GM20431 (cell line): ENCODE measurements at regions not wholly inside any gene's neighbourhood (a gene's known extent, or its start where the extent isn't known, plus 50 kb on each side); places are given as distances from the start of the nearest gene placed in this dataset.

ENCODE experiments used
- in situ Hi-C: fragments of 300-500 bp; cut with MseI, MboI; formaldehyde crosslinking; loops from one replicate; pipeline ENCODE4 v1.15.0; 2020; ENCODE audit warnings: low sequenced_read_pairs; ENCODE audit not compliant: unreplicated experiment

DNA sequence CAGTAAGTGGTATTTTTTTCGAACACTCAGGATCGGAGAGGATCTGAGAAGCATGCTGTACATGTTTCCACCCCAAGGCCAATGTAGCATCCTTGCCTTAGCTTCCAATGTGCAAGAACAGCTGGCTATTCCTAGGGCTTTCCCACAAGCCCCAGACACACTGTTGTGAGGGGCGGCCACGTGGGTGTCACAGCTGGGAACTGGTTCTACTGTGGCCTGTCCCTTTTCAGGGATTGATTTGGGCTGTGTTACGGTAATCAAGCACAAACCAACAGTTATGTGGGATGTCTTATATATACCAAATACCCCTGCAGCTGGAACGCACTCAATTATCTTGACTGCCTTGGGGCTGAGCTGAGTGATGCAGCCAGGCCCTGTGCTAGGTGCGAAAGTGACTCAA lies 116.3 kb upstream of the CXCR4 start:
- in situ Hi-C loops: no loop called here

DNA sequence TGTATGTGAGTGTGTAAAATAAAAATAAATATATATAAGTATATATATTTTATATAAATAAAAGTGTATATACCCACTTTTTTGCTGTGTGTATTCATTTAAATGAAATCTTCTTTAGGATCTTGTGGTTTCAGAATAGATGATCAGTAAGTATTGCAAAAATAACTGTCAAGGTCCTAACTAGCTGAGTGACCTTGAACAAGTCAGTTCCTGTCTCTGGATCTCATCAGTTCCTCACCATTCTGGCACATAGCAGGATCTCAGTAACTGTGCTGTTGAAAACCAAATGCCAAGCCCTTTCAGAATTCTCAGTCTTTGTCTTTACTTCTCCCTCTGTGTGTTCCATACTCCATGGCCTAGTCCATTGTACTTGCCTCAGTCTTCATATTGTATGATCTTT lies 115.3 kb upstream of the CXCR4 start:
- in situ Hi-C loops: no loop called here

DNA sequence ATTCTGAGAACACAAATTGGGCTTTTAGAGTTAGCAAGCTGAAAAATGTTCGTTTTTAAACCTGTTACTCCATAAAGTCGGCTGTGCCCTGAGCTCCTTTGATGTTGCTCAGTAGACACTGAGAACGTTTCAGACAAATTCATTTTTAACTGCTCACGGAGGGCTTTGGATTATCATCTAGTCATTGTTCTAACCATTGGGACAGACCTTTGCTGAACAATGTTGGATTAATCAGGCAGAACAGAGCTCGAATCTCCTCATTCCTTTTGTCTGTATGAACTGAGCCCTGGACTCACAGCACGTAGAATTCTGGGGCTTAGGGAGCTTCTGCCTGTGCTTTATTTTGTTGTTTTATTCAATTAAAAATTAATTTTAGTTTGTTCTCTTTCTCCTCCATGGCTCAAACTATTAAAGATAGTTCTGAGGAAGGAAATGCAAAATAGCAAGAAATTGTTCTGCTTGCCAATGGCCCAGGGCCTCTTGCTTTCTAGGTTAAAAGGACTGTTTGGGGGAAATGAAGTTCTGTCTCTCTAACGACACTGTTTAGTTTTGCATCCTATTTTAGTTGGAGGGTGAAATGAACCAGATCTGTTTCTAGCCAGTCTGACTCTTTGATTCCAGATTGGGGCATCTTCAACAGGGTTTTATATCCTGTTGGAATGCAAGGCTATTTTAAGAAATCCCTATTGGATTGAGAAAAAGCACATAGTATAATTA lies 114.7 kb upstream of the CXCR4 start:
- in situ Hi-C loops: no loop called here

DNA sequence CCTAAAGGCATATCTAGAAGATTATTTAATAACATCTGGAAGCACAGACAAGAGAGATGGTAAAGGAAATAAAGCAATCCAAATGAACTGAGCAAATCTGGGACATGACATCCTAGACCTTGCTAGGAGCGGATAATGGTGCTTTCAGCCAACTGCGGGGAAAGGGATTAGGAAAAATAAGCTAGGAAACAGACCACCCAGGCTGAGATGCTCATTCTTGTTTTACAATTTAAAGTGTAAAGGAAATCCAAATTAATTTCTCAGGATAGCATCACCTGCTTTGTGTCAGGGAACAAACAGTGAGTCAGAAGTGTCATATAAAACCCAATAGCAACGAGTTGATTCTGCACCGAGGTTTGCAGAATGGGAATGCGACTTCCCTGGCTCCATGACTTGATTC lies 112.5 kb upstream of the CXCR4 start:
- in situ Hi-C loops: no loop called here

DNA sequence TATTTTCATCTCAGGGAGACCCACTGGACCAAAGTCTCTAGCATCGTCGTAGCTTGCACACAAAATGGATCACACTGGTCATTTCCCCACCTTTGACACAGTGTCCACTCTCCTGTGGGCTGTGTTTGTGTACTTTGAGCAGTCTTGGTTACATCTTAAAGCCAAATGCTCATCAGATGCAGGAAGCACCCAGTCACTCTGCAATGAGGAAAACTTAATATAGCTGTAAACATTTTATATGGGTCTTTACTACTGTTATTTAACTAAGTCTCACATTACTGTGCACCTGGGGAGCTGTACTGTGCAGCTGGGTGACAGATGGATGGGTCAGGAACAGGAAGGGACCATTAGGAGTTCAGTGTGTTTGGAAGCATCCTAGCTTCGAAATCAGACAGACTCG lies 109.0 kb upstream of the CXCR4 start:
- in situ Hi-C loops: no loop called here

DNA sequence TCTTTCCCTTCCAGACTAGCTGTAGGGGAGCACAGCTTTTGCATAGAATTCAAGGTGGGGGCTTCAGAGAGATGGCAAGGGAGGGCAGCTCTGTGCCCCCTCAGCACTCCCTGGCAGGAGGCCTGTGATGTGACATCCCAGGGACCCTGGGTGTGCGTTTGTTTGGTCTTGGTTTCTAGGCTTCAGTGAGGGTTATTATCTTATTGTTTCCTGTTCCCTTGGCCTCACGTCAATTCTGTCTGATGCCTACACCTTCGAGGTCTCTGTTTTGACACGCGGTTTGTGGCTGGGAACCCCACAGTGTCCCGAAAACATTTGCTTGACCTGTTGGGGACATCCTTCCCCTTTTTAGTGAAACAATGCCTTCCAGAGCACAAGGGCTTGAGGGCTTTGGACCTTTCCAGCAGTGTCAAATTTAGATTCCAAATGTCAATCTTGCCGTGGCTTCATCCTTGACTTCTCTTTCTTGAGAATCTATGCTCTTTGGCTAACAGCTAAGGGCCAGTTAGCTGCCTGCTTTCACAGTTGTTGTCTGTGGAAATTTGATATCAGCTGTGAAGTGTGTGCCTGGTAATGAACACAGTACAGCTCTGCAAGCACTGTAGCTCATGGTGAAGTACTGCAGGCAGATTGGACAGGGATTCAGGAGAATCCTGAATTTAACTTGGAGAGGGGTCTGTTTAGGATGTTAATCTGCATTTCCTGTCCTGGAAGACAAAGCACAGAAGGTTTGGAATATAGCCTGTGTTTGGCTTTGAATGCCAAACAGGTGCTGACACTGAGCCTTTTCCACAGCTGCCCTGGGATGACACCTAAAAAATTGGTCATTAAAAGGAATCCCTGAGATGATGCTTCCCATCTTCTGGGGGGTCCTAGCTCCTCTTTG lies 108.2 kb upstream of the CXCR4 start:
- in situ Hi-C loops: no loop called here

DNA sequence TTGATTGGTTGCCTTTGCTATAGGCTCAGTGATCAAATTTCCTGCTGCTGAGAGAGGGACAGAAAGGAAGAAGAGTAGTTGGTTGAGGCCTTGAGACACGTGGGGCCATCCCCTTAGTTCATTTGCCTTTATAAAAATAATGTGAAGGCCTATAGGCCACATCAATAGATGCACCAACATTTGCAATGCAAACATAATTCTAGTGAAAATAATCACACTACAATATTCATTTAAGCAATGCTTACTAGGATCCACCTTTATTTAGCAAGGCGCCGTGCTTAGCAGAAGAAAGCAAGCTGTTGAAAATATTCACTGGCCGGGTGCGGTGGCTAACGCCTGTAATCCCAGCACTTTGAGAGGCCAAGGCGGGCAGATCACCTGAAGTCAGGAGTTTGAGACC lies 105.3 kb upstream of the CXCR4 start:
- in situ Hi-C loops: no loop called here

DNA sequence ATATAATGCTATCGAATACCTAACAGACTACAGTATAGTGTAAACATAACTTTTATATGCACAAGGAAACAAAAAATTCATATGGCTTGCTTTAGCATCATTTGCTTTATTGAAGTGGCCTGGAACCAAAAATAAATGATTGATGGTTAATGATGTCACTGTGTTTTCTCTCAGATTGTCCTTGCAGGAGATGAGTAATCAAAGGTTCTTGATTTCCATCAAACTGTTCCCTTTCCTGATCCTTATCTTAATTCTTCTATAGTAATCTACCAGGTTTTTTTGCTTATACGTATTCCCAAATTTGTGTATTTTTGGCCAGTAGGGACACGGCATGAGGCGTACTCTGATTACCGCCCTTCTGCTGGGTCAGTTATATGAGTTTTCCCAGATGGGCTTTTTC lies 104.9 kb upstream of the CXCR4 start:
- in situ Hi-C loops: no loop called here

DNA sequence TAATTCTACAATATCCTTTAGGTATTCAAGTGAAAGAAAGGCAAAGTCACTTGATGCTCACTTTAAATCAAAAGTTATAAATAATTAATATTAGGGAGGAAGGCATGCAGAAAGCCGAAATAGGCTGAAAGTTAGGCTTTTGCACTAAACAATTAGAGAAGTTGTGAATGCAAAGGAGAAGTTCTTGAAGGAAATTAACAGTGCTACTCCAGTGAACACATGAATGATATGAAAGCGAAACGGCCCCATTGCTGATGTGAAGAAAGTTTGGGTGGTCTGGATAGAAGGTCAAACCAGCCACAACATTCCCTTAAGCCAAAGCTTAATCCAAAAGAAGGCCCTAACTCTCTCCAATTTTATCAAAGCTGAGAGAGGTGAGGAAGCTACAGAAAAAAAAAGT lies 103.1 kb upstream of the CXCR4 start:
- in situ Hi-C loops: no loop called here

DNA sequence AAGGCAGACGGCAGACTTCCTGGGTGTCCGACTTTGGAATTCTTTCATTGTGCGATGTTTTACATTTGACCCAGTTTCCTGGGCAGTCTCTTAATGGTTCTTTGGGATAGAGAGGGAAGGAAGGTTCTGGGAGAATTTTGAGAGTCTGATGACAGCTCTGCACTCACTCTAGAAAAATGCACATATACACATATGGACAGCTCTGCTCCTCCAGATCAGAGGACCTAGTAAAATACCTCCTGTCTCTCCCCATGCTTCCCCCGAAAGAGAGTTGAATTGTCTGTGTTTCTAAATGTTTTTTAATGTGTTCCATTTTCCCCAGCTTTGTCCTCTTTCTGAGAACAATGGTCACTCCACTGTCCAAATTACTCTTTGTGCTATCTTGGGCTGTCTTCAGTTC lies 102.0 kb upstream of the CXCR4 start:
- in situ Hi-C loops: no loop called here

DNA sequence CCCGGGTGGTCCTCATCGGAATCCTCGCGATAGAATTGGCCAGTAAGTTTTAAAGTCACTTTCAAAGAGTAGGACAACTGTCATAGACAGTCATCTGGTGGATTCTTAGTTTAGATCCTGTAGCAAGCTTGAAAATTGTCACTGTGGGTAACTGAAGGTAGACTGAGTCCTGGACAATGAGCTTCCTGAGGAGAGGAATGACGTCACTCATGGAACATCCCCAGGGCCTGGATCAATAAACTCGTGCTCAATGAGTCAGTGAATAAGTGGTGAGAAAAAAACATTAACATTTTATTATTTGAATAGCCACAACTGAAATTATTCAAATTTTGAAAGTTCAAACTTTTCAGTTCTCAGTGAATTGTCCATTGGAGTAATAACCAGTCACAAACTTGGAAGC lies 101.4 kb upstream of the CXCR4 start:
- in situ Hi-C loops: no loop called here

DNA sequence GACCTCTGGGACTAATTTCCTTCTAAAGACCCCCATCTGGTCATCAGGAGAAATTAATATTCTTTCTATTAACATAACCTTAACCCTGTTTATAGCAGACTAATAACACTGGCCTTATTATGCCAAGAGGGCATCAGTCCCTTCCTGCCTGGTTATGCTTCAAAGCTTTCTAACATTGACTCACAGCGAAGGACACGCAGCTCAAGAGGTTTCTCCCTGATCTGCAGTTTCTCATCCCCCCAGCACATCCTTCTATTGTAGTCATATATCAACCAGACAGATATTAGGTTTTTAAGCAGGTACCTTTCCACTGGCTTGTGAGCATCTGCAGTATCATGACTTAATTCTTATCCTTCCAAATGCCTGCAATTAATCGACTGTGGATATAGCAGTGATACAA lies 100.0 kb upstream of the CXCR4 start:
- in situ Hi-C loops: no loop called here

DNA sequence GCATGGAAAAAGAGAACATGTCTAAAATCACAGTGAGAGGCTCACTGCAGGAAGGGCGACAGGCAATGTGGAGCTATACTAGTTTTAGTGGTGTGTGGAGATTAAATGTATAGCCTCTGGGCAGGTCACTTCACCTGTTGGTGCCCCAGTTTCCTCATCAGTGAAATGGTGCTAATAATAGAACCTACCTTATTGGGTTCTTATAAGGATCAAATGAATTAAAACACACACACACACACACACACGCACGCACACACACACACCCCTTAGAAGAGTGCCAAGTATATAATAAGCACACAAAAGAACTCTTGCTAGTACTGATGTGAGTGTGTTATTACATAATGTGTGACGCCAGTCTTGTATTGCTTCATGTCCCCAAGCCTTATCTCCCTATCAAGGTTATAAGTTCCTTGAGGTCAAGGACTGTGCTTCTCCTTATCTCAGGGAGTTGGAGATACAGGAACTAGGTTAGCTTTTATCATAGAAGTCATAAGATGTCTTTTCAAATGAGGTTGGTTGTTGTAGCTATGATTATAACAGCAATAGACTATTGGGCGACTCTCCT lies 98.0 kb upstream of the CXCR4 start:
- in situ Hi-C loops: no loop called here

DNA sequence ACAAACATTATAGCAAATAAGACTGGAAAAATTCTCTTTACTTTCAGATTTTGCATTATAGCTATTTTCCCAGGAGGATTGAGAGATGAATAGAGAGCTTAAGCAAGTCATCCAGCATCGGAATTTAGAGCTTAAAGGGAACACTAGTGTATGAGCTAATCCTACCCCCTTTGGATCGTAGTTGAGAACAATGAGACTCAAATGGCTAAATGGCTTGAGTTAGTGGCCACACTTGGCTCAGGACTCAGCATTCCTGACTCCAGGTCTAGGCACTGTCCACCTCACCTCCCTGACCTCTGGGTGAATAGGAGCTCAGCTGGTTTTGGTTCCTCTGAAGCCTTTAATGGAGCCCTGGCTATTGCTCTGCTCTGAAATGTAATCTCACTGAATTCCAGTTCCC lies 97.5 kb upstream of the CXCR4 start:
- in situ Hi-C loops: no loop called here

DNA sequence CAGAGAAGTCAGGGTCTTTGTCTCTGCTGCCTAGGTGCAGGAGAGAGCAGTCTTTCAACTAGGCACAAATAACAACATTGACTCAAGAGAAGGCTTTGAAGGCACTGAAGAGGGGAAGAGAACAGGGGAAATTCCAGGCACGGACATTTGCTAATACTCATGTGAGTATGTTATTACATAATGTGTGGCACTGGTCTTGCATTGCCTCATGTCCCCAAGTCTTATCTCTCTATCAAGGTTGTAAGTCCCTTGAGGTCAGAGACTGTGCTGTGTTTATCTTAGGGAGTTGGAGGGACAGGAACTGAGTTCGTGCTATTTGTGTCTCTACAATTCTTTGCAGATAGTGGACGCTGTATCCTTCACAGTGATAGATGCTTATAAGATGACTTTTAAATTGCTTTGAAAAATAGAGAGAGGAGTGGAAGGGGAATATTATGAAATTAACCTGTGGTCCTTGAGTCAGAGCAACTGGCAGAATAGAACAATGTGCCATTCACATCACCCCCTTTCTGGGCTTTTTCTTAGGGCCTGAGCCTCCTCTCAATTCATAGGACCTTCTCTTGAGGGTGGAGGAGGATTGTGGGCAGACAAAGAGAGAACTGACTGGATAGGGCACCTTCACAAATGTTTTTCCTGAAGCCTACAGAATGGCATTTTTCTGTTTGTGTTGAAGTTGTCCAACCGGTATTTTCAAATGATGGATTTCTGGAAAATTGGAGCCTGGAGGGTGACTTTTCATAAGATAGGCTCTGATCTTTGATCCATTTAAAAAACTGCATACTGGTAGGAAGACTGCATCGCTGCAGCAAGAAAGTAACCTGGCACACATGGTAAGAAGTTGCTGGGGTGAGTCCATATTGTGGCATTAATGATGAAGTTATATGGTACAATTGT lies 96.6 kb upstream of the CXCR4 start:
- in situ Hi-C loops: no loop called here

DNA sequence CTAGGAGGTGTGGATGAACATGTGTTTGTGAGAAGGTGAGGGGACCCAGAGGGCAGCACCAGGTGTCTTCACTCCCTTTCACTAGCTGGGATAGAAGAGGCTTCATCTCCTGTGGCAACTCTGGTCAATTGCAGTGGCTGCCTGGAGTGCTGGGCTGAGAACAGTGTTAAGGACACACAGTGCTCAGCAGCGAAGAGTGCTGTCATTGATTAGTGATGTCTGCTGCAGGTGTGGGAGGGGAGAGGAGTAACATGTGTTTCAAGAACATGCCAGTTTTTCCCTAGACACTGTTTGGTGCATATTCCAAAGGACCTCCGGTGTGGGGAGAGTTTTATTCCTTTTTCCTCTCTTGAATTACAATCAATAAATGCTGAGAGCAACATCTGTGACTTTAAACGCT lies 95.9 kb upstream of the CXCR4 start:
- in situ Hi-C loops: no loop called here

DNA sequence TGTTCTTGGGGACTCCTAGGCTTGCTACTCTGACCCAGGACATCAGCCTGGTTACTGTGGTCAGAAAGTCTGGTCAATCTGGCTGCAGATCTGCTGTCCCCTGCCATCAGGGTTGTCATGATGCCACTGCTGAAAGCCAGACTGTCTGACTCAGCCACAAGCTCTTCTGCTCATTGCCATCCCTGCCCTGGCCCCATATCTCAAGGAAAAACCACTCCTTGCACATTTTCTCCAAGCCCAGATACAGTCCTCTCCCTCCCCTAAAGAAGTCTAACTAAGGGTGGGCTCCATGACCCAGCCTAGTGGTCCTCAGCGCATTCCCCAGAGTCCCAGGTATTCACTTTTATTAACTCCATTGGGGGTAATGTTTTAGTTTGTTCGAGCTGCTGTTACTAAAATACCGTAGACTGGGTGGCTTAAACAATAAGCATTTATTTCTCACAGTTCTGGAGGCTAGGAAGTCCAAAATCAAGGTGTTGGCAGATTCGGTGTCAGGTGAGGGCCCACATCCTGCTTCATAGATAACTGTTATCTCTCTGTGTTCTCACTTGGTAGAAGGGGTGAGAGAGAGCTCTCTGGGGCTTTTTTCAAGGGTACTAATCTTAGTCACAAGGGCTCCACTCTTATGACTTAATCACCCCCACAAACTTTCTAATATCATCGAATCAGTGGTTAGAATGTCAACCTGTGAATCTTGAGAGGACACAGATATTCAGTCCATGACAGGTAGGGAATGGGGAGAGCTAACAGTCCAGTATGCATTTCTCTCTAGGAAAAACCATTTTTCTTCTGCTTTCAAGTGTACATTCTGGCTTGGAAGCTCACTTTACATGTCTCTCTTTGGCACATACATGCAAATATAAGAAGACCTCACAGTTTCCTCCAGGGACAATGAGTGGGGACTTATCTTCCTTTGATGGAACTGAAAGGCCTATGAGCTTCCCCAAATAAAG lies 94.8 kb upstream of the CXCR4 start:
- in situ Hi-C loops: no loop called here

DNA sequence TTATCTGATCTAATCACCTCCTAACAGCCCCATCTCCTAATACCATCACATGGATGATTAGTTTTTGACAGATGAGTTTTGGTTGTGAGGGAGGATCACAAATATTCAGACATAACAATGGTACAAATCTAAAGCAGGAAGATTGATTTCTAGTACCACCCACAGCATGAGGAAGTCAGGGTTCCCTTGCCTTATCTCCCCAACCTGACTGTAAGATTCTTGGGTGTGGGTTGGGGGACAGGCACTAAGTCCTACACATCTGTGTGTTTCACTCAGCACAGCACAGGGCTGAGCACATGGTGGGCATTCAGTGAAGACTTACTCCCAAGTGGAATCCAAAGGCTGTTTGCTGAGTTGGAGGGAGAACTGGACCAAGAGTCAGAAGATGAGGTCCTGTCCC lies 93.8 kb upstream of the CXCR4 start:
- in situ Hi-C loops: no loop called here

DNA sequence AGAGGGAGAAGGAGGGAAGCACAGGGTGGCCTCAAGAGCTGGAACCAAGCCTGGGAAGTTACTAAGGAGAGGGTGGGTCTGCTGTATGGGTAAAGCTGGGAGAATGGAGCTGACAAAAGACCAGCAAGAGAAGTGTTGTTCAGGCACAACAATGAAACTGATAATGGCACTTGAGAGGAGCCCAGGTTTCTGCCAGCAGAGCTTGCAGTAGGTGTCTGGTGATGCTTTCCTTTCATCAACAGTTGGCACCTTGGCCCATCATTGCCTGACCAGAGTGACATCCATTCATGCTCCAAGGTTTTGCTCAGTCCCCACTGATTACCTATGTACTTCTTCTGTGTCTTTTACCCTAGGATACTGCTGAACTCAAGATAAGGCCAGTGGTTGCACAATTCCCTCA lies 92.9 kb upstream of the CXCR4 start:
- in situ Hi-C loops: no loop called here
